ENCODE measurements at regions not wholly inside any gene's neighbourhood (a gene's known extent, or its start where the extent isn't known, plus 50 kb on each side); places are given as distances from the start of the nearest gene placed in this dataset.

GRCh38 chr15:70436428-70436827 lies 326.9 kb downstream of the UACA start:
- ChIA-PET POLR2A (no interaction called here), CTCF (interaction anchor here (1.0 to 2.4 kb wide), 4 partner anchors 13 to 76 kb away, joined by 3 to 8 read pairs (median 3); no protein-coding TSS in a partner anchor)
- no peak for TF ChIP-seq CTCF (IDR thresholded peaks at IDR 0.05; ENCODE audit: control extremely low read depth, extremely low read depth, low read depth, missing control alignments)
- peak; percentile 56 for DNase-seq (ENCODE audit: extremely low spot score)

- TF ChIP-seq CTCF (IDR thresholded peaks at IDR 0.05; ENCODE audit: control extremely low read depth, extremely low read depth, low read depth, missing control alignments): no peak
- ChIA-PET CTCF (interaction anchor here (0.9 to 2.4 kb wide), 5 partner anchors 11 to 76 kb away, joined by 3 to 8 read pairs (median 3); no protein-coding TSS in a partner anchor), POLR2A (no interaction called here)
- DNase-seq (ENCODE audit: extremely low spot score): no peak
Observed at GRCh38 chr15:70435872-70436271, 327.5 kb downstream of the UACA start.

- TF ChIP-seq CTCF (IDR thresholded peaks at IDR 0.05; ENCODE audit: control extremely low read depth, extremely low read depth, low read depth, missing control alignments): no peak
- POLR2A ChIA-PET: no interaction called here
- DNase-seq (ENCODE audit: extremely low spot score): no peak
- CTCF ChIA-PET: interaction anchor here (0.9 to 2.4 kb wide), 3 partner anchors 10 to 77 kb away, joined by 3 to 8 read pairs (median 4); no protein-coding TSS in a partner anchor
Observed at GRCh38 chr15:70435369-70435768, 328.0 kb downstream of the UACA start.

GRCh38 chr15:70433586-70434324 lies 329.6 kb downstream of the UACA start:
- POLR2A ChIA-PET: no interaction called here
- CTCF ChIA-PET: no interaction called here
- no peak for DNase-seq (ENCODE audit: extremely low spot score)
- no peak for TF ChIP-seq CTCF (IDR thresholded peaks at IDR 0.05; ENCODE audit: control extremely low read depth, extremely low read depth, low read depth, missing control alignments)

- POLR2A ChIA-PET: no interaction called here
- no peak for TF ChIP-seq CTCF (IDR thresholded peaks at IDR 0.05; ENCODE audit: control extremely low read depth, extremely low read depth, low read depth, missing control alignments)
- DNase-seq (ENCODE audit: extremely low spot score): no peak
- CTCF ChIA-PET: interaction anchor here (1.9 kb wide), 1 partner anchor 34 kb away, joined by 7 read pairs; no protein-coding TSS in a partner anchor
Observed at GRCh38 chr15:70432924-70433495, 330.3 kb downstream of the UACA start.

- no peak for DNase-seq (ENCODE audit: extremely low spot score)
- TF ChIP-seq CTCF (IDR thresholded peaks at IDR 0.05; ENCODE audit: control extremely low read depth, extremely low read depth, low read depth, missing control alignments): no peak
- CTCF ChIA-PET: interaction anchor here (1.9 kb wide), 1 partner anchor 35 kb away, joined by 7 read pairs; no protein-coding TSS in a partner anchor
- POLR2A ChIA-PET: no interaction called here
Observed at GRCh38 chr15:70431854-70432253, 331.5 kb downstream of the UACA start.

Measured in GM10248 (cell line).